GM21381 (cell line): ENCODE measurements at regions not wholly inside any gene's neighbourhood (a gene's known extent, or its start where the extent isn't known, plus 50 kb on each side); places are given as distances from the start of the nearest gene placed in this dataset.
"Not testable (repeated sequence)": the region's sequence is repeated elsewhere in the genome, so short reads cannot be mapped to it uniquely, and the experiment has no call there.

Experiments used
- ATAC-seq: cut with Tn5 transposase; IDR thresholded peaks from one replicate; pipeline ENCODE4 v1.9.1; 2021; ENCODE audit warnings: mild to moderate bottlenecking, moderate library complexity; ENCODE audit not compliant: unreplicated experiment

DNA sequence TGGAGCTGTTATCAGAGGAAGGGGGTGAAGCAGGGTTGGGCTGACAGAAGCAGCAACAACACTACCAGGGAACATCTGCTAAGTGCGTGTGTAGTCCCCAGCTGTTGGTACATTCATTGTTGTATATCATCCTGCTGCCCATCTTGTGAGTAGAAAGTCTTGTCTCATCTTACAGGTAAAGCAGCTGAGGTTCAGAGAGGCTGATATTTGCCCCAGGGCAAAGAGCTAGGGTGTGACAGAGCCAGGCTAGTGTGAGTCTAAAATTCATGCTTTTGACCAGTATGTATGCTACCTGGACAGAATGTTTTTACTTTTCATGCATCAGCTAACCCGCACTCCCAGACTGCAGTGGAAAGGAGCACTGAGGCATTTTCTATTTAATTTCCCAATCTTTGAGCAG lies 221.6 kb downstream of the STK31 start:
- ATAC-seq, result no peak

- ATAC-seq, result no peak
These were observed 228.2 kb downstream of the STK31 start for GRCh38 chr7:23938215-23938614.

DNA sequence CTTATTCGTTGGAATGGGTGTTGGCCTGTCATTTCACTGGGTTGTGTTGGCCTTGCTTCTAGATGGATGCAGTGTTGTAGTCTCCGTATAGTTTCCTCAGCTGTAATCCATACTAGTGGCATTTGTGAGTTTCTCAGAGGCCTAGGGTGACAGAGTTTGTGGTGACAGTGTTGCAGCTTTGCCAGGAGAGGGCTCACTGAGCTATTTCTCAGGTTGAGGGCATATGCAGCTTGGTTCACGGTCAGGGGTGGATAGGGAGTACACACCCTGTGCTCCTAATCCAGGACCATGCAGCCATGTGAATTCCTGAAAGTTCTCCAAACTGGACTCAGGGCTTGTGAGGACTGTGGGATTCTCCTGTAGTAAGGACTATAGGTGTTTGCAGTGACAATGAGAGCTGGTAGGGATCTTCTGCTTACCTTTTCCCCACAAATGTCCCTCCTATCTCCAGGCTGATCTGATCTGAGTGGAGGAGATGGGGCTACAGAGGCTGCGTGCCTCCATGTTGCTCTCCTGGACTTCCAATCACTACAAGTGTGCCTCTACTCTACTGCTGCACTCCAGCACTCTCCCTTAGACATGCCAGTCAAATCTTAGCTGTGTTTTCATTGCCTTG lies 229.0 kb downstream of the STK31 start:
- ATAC-seq, result peak; percentile 84

- ATAC-seq, result not testable (repeated sequence)
These were observed 229.7 kb downstream of the STK31 start for GRCh38 chr7:23939747-23940146.

- ATAC-seq, result no peak
These were observed 231.5 kb downstream of the STK31 start for GRCh38 chr7:23941551-23941950.

GRCh38 chr7:23942032-23942431 lies 232.0 kb downstream of the STK31 start:
- ATAC-seq, result no peak

- no peak for ATAC-seq
These were observed 234.1 kb downstream of the STK31 start for GRCh38 chr7:23944131-23944530.

- ATAC-seq, result no peak
These were observed 235.5 kb downstream of the STK31 start for GRCh38 chr7:23945472-23945871.

DNA sequence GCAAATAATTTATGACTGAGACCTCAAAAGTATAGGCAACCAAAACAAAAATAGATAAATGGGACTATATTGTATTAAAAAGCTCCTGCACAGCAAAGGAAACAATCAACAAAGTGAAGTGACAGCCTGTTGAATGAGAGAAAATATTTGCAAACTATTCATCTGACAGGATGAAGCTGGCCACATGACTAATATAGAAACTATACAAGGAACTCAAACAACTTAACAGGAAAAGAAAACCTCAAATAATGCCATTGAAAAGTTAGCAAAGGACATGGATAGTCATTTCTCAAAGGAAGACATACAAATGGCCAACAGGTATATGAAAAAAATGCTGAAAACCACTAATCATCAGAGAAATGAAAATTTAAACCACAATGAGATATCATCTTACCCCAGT lies 245.1 kb downstream of the STK31 start:
- ATAC-seq, result no peak

GRCh38 chr7:23955600-23956149 lies 245.7 kb downstream of the STK31 start:
- no peak for ATAC-seq

GRCh38 chr7:23956772-23957576 lies 247.0 kb downstream of the STK31 start:
- no peak for ATAC-seq

DNA sequence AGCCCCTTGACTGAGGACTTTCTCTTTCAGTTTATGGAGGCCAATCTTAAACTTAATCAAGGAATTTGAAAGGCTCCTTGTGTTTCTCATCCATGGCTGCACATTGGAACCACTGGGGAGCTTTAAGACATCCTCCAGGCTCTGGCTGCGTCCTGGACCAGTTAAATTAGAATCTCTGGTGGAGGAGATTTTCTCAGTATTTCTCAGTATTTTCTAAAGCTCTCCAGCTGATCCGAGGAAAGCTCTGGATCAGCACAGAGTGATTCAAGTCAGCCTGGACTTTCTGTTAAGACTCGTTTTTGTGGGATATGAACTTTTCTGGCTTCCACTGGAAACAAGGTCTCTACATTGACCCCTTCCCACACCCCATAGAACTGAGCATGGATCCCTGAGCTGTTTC lies 249.8 kb downstream of the STK31 start:
- ATAC-seq, result no peak

DNA sequence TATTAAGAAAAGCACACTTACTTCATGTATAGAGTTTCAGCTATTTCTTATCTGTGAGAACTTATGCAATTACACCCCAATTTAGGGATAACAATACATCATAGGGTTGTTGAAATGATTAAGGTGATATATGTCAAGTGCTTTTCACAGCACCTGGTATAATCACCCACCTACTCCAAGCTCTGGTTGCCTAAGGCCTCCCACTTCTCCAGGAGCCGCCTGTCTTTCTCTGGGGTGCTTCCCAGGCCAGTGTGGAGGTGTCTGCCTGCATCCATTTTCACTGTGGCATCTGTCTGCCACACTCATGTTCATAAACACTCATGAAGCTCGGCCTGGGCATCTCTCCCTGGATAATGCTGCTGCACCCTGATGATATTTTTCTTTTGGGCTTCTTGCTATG lies 250.3 kb downstream of the STK31 start:
- no peak for ATAC-seq

- no peak for ATAC-seq
These were observed 253.6 kb downstream of the STK31 start for GRCh38 chr7:23963461-23964165.

GRCh38 chr7:23964715-23965114 lies 254.7 kb downstream of the STK31 start:
- no peak for ATAC-seq

DNA sequence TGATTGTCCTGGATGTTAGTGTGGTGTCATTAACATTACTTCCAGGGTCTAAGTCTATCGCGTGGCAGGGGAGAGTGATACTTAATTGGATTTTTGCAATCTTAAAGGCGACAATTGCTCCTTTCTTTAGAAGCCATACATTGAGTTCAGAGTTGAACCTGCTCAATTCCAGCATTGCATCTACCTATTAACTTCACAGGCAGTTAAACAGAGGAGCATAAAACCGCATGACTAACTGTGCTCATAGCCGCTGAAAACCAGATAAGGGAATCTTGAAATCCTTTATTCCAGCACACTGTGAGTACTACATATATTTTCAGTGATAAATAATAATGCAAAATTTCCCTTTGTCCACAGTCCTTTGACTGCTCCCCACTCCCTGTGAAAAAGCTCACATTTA lies 255.3 kb downstream of the STK31 start:
- no peak for ATAC-seq

- no peak for ATAC-seq
These were observed 256.9 kb downstream of the STK31 start for GRCh38 chr7:23966941-23967340.

DNA sequence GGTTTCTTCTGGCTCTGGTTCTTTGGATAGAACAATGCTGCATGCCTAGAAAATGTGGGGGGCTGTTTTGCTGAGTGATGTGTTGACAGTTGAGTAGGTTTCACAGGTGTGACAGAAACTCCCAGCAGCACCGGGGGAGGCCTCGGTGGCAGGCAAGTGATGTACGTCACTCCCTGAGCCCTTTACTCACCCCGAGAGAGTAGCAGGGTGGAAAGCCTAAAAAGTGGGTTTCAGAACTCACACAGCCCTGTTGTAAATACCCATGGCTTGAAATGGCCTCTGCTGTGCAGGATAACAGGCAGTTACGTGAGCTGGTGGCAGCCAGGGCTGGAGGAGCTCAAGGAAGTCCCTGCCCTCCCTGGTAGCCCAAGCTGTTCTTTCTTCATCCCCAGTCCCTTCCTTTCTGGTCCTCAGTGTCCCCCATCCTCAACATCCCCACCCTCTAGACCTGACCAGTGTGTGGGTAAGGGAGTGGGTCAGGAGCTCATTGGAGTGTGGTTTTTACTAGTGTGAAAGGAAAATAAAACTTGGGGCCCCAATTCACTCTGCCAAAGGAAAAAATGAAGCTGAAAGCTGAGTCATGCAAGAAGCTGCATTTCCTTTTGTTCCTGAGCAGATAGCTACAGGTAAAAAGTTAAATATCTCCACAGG lies 258.1 kb downstream of the STK31 start:
- no peak for ATAC-seq

DNA sequence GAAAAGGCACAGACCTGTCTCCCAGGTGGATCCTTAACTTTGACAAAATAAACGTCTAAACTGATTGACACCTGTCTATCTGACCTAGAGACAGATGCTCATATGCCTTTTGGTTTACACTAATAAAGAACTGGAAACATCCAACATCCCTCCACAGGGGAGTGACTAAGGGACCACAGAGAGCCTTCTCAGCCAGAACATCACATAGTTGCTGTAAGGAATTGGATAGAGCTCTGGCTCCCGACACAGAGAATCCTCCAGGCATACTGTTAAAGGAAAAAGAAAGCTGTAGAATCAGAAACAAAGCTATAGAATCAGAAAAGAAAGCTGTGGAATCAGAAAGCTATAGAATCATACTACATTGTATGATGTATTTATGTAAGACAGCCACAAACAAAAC lies 258.8 kb downstream of the STK31 start:
- no peak for ATAC-seq

- no peak for ATAC-seq
These were observed 259.4 kb downstream of the STK31 start for GRCh38 chr7:23969443-23969842.

DNA sequence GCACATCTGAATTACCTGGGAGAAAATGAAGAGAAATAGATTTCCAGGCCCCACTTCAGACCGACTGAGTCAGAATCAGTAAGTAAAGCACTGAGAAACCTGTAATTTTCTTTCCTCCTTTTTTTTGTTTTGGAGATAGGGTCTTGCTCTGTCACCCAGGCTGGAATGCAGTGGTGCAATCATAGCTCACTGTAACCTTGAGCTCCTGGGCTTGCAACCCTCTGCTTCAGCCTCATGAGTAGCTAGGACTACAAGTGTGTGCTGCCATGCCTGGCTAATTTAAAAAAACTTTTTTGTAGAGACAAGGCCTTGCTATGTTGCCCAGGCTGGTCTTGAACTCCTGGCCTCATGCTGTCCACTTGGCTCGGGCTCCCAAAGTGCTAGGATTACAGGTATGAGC lies 260.2 kb downstream of the STK31 start:
- no peak for ATAC-seq
